Ascending aorta (tissue), 2 donors: ENCODE measurements at regions not wholly inside any gene's neighbourhood (a gene's known extent, or its start where the extent isn't known, plus 50 kb on each side); places are given as distances from the start of the nearest gene placed in this dataset.
"Not testable (repeated sequence)": the region's sequence is repeated elsewhere in the genome, so short reads cannot be mapped to it uniquely, and the experiment has no call there.

Experiments used
- DNase-seq, 2 donors: peaks; one replicate each; pipeline ENCODE4 v3.0.0-alpha.2; 2019; ENCODE audit warnings: low spot score in 2 of 2
- H3K27ac ChIP-seq, 2 donors: fragments of 200-600 bp; sonication (generic); one replicate each; pipeline ENCODE4 v1.5.1; 2016 to 2017; ENCODE audit warnings: mild to moderate bottlenecking in 1 of 2
- H3K27me3 ChIP-seq: fragments of 200-600 bp; sonication (generic); one replicate; pipeline ENCODE4 v1.5.1; 2017
- H3K36me3 ChIP-seq, 2 donors: fragments of 200-600 bp; sonication (generic); one replicate each; pipeline ENCODE4 v1.5.1; 2016
- H3K4me1 ChIP-seq, 2 donors: fragments of 200-600 bp; sonication (generic); one replicate each; pipeline ENCODE4 v1.5.1; 2016 to 2017; ENCODE audit warnings: mild to moderate bottlenecking in 1 of 2
- H3K4me3 ChIP-seq, 2 donors: fragments of 200-600 bp; sonication (generic); one replicate each; pipeline ENCODE4 v1.5.1; 2016 to 2017; ENCODE audit warnings: mild to moderate bottlenecking in 1 of 2
- H3K9me3 ChIP-seq, 2 donors: fragments of 200-600 bp; sonication (generic); one replicate each; pipeline ENCODE4 v1.5.1; 2016
- CTCF ChIP-seq, 3 experiments: fragments of 200-600 bp in 2 of 3; fragments of 450-650 bp in 1 of 3; sonication (generic) in 2 of 3; IDR thresholded peaks; one replicate each; pipeline ENCODE4 v1.5.1; 2016 to 2019; ENCODE audit warnings: antibody characterized with exemption in 3 of 3, mild to moderate bottlenecking in 1 of 3, moderate library complexity in 1 of 3
- intact Hi-C: fragments of 100-400 bp; cut with DNase I; formaldehyde crosslinking; loops from one replicate; pipeline ENCODE4 v1.15.1; 2023

DNA sequence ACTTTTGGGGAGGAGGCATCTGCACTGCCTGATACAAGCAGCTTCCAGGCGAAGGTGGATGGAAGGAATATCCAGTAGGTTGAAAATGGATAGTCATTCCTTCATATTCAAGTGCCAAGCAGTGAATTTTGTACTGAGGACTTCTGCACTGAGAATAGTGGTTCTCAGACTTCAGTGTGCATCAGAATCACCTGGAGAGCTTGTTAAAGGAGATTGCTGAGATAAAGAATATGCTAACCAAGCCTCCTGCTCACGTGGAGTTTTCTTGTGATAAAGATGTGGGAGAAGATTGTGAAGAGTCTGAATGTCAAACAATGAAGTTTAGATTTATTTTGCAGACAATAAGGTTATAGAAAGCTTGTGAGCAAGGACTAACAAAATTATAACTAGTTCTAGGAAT lies 97.8 kb downstream of the HFE start:
- Histone ChIP-seq H3K27ac (no peak overlapping the region), H3K36me3 (no peaks in the 10 kb centered on the region), H3K4me1 (peaks cover 4 to 13% of the 10 kb centered on the region in 2 donors), H3K27me3 (no peaks in the 10 kb centered on the region), H3K9me3 (no peaks in the 10 kb centered on the region), H3K4me3 (no peak overlapping the region)
- no peak for DNase-seq
- TF ChIP-seq CTCF (IDR thresholded peaks at IDR 0.05) = no peak
- intact Hi-C loops = no loop called here

- intact Hi-C loops = no loop called here
- no peak for TF ChIP-seq CTCF (IDR thresholded peaks at IDR 0.05)
- DNase-seq = no peak
- H3K9me3 ChIP-seq = no peaks in the 10 kb centered on the region
- H3K27ac ChIP-seq = no peak overlapping the region
- peaks cover 4 to 13% of the 10 kb centered on the region in 2 donors for H3K4me1 ChIP-seq
- no peak overlapping the region for H3K4me3 ChIP-seq
- no peaks in the 10 kb centered on the region for H3K36me3 ChIP-seq
- no peaks in the 10 kb centered on the region for H3K27me3 ChIP-seq
Measured at GRCh38 chr6:26185802-26186201, 98.6 kb downstream of the HFE start.

GRCh38 chr6:26186652-26187051 lies 99.4 kb downstream of the HFE start:
- no peak for TF ChIP-seq CTCF (IDR thresholded peaks at IDR 0.05)
- no peak overlapping the region for H3K27ac ChIP-seq
- intact Hi-C loops = no loop called here

DNA sequence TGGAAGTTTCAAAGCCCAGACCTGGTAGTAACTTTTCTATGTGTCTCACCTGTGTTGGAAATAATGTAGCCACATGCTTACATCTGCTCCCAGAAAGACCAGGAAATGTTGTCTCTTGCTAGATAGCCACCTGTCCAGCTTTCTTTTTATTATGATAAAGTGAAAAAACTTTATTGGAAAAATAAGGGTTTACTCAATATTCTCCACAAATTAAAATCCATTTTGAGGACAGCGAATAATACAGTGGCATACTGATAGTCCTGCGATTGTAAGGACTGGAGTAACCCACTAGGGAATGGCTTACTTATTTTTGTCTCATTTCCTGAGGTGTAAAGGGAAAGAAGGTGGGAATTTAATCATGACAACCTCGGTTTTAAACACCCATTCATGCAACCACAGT lies 100.1 kb downstream of the HFE start:
- TF ChIP-seq CTCF (IDR thresholded peaks at IDR 0.05) = no peak
- intact Hi-C loops = no loop called here
- Histone ChIP-seq H3K4me3 (no peak overlapping the region), H3K36me3 (no peaks in the 10 kb centered on the region), H3K27ac (peak overlapping the region in 1 of 2 donors; percentile 89), H3K9me3 (no peaks in the 10 kb centered on the region), H3K4me1 (peaks cover 4 to 13% of the 10 kb centered on the region in 2 donors), H3K27me3 (no peaks in the 10 kb centered on the region)
- DNase-seq = no peak

More at GRCh38 chr6:26186652-26187051, 99.4 kb downstream of the HFE start:
- no peaks in the 10 kb centered on the region for H3K27me3 ChIP-seq
- H3K9me3 ChIP-seq = no peaks in the 10 kb centered on the region
- H3K4me3 ChIP-seq = no peak overlapping the region
- DNase-seq = no peak
- peaks cover 4 to 13% of the 10 kb centered on the region in 2 donors for H3K4me1 ChIP-seq
- H3K36me3 ChIP-seq = no peaks in the 10 kb centered on the region

DNA sequence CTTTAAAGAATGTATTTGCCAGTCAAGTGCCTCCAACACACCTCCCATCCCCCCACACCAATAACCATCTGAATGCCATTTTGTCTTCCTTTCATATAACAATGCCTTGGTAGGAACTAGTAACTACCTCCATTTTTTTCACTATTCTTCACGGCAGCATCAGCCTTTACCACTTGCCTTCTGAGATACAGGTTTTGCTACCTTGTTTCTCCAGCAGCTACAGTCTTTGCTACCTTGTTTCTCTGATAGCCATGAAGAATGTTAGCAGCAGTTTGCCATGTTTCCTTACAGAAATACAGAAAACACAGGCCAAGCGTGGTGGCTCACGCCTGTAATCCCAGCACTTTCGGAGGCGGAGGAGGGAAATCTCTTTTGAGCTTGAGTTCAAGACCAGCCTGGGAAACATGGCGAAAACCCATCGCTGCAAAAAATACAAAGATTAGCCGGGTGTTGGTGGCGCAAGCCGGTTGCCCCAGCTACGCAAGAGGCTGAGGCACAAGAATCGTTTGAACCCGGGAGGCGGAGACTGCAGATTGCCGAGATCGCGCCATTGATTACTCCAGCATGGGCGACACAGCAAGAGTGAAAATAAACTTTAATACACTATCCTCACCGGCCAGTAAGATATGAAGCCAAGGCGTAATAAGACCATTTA lies 100.9 kb downstream of the HFE start:
- intact Hi-C loops = loop anchor here (2.0 kb wide), 2 partner anchors 13 to 29 kb away; a partner anchor contains a TSS
- Histone ChIP-seq H3K27me3 (no peaks in the 10 kb centered on the region), H3K4me3 (peak overlapping the region; percentile 57 to 79), H3K9me3 (no peaks in the 10 kb centered on the region), H3K4me1 (peaks cover 4 to 13% of the 10 kb centered on the region in 2 donors), H3K36me3 (no peaks in the 10 kb centered on the region), H3K27ac (peak overlapping the region; percentile 85 to 89)
- peak in 1 of 2 donors; percentile 75 for DNase-seq
- TF ChIP-seq CTCF (IDR thresholded peaks at IDR 0.05) = no peak

DNA sequence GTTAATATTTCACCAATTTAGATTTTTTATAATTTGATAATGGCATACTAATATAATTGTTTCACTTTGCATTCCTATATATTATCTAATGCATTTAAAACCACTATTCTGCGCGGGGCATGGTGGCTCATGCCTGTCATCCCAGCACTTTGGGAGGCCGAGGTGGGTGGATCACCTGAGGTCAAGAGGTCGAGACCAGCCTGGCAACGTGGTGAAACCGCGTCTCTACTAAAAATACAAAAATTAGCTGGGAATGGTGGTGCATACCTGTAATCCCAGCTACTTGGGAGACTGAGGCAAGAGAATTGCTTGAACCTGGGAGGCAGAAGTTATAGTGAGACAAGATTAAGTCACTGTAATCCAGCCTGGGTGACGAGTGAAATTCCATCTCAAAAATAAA lies 104.3 kb downstream of the HFE start:
- DNase-seq, intact Hi-C loops, H3K27ac ChIP-seq, H3K4me3 ChIP-seq, H3K36me3 ChIP-seq, H3K27me3 ChIP-seq, H3K9me3 ChIP-seq: not testable (repeated sequence)
- H3K4me1 ChIP-seq = peaks cover 6 to 13% of the 10 kb centered on the region in 2 donors
